ENCODE measurements at regions not wholly inside any gene's neighbourhood (a gene's known extent, or its start where the extent isn't known, plus 50 kb on each side); places are given as distances from the start of the nearest gene placed in this dataset.

- Histone ChIP-seq H3K27ac (ENCODE audit: low read depth, low read length) (no peak overlapping the region), H3K4me3 (ENCODE audit: insufficient read depth, low read length) (no peak overlapping the region), H3K9me3 (ENCODE audit: low read depth, low read length) (no peaks in the 10 kb centered on the region), H4K20me1 (ENCODE audit: insufficient read depth, low read length) (no peaks in the 10 kb centered on the region), H3K27me3 (ENCODE audit: insufficient read depth, low read length) (no peaks in the 10 kb centered on the region), H3K4me2 (ENCODE audit: insufficient read depth, low read length) (no peak overlapping the region), H3K79me2 (ENCODE audit: insufficient read depth, low read length) (no peaks in the 10 kb centered on the region), H2AFZ (ENCODE audit: low read length) (no peak overlapping the region), H3K36me3 (ENCODE audit: insufficient read depth, low read length) (no peaks in the 10 kb centered on the region), H3K4me1 (ENCODE audit: insufficient read depth, low read length) (no peaks in the 10 kb centered on the region)
- DNase-seq (ENCODE audit: insufficient read length, low spot score, missing footprints): no peak
- TF ChIP-seq CTCF (IDR thresholded peaks at IDR 0.05; ENCODE audit: extremely low read depth, low read depth, low read length): no peak
Measured at GRCh38 chr14:37787879-37788494, 192.6 kb downstream of the TTC6 start.

GRCh38 chr14:37791384-37792036 is 196.1 kb downstream of the TTC6 start:
- no peak for DNase-seq (ENCODE audit: insufficient read length, low spot score, missing footprints)
- no peaks in the 10 kb centered on the region for H3K27me3 ChIP-seq (ENCODE audit: insufficient read depth, low read length)

GRCh38 chr14:37792124-37792523 is 196.7 kb downstream of the TTC6 start:
- no peak overlapping the region for H3K4me3 ChIP-seq (ENCODE audit: insufficient read depth, low read length)
- no peak for TF ChIP-seq CTCF (IDR thresholded peaks at IDR 0.05; ENCODE audit: extremely low read depth, low read depth, low read length)
- H3K9me3 ChIP-seq (ENCODE audit: low read depth, low read length): no peaks in the 10 kb centered on the region
- no peak overlapping the region for H2AFZ ChIP-seq (ENCODE audit: low read length)
- no peak overlapping the region for H3K4me2 ChIP-seq (ENCODE audit: insufficient read depth, low read length)
- H3K4me1 ChIP-seq (ENCODE audit: insufficient read depth, low read length): no peaks in the 10 kb centered on the region
- H3K27me3 ChIP-seq (ENCODE audit: insufficient read depth, low read length): no peaks in the 10 kb centered on the region
- H4K20me1 ChIP-seq (ENCODE audit: insufficient read depth, low read length): no peaks in the 10 kb centered on the region
- no peak for DNase-seq (ENCODE audit: insufficient read length, low spot score, missing footprints)
- H3K27ac ChIP-seq (ENCODE audit: low read depth, low read length): no peak overlapping the region
- no peaks in the 10 kb centered on the region for H3K36me3 ChIP-seq (ENCODE audit: insufficient read depth, low read length)
- no peaks in the 10 kb centered on the region for H3K79me2 ChIP-seq (ENCODE audit: insufficient read depth, low read length)

More at GRCh38 chr14:37791384-37792036, 196.1 kb downstream of the TTC6 start:
- H4K20me1 ChIP-seq (ENCODE audit: insufficient read depth, low read length): no peaks in the 10 kb centered on the region
- H3K4me2 ChIP-seq (ENCODE audit: insufficient read depth, low read length): no peak overlapping the region
- no peak overlapping the region for H3K4me3 ChIP-seq (ENCODE audit: insufficient read depth, low read length)
- no peak overlapping the region for H3K27ac ChIP-seq (ENCODE audit: low read depth, low read length)
- no peaks in the 10 kb centered on the region for H3K4me1 ChIP-seq (ENCODE audit: insufficient read depth, low read length)
- H3K36me3 ChIP-seq (ENCODE audit: insufficient read depth, low read length): no peaks in the 10 kb centered on the region
- no peak overlapping the region for H2AFZ ChIP-seq (ENCODE audit: low read length)
- H3K9me3 ChIP-seq (ENCODE audit: low read depth, low read length): no peaks in the 10 kb centered on the region
- H3K79me2 ChIP-seq (ENCODE audit: insufficient read depth, low read length): no peaks in the 10 kb centered on the region
- no peak for TF ChIP-seq CTCF (IDR thresholded peaks at IDR 0.05; ENCODE audit: extremely low read depth, low read depth, low read length)

- TF ChIP-seq CTCF (IDR thresholded peaks at IDR 0.05; ENCODE audit: extremely low read depth, low read depth, low read length): no peak
- no peaks in the 10 kb centered on the region for H3K27me3 ChIP-seq (ENCODE audit: insufficient read depth, low read length)
- no peaks in the 10 kb centered on the region for H3K4me1 ChIP-seq (ENCODE audit: insufficient read depth, low read length)
- no peak for DNase-seq (ENCODE audit: insufficient read length, low spot score, missing footprints)
- H3K9me3 ChIP-seq (ENCODE audit: low read depth, low read length): no peaks in the 10 kb centered on the region
- H3K27ac ChIP-seq (ENCODE audit: low read depth, low read length): no peak overlapping the region
- no peaks in the 10 kb centered on the region for H4K20me1 ChIP-seq (ENCODE audit: insufficient read depth, low read length)
- no peaks in the 10 kb centered on the region for H3K36me3 ChIP-seq (ENCODE audit: insufficient read depth, low read length)
- H3K4me3 ChIP-seq (ENCODE audit: insufficient read depth, low read length): no peak overlapping the region
- no peak overlapping the region for H2AFZ ChIP-seq (ENCODE audit: low read length)
- no peak overlapping the region for H3K4me2 ChIP-seq (ENCODE audit: insufficient read depth, low read length)
- H3K79me2 ChIP-seq (ENCODE audit: insufficient read depth, low read length): no peaks in the 10 kb centered on the region
Measured at GRCh38 chr14:37796703-37797416, 201.4 kb downstream of the TTC6 start.
